ENCODE measurements at regions not wholly inside any gene's neighbourhood (a gene's known extent, or its start where the extent isn't known, plus 50 kb on each side); places are given as distances from the start of the nearest gene placed in this dataset.

- DNase-seq, result peak; percentile 51
- Histone ChIP-seq H3K4me3 (ENCODE audit: low read depth, low read length) (no peak overlapping the region), H3K27ac (no peak overlapping the region), H3K36me3 (no peaks in the 10 kb centered on the region), H3K27me3 (ENCODE audit: insufficient read depth, low read depth, severe bottlenecking) (no peaks in the 10 kb centered on the region), H3K9me3 (ENCODE audit: severe bottlenecking) (no peaks in the 10 kb centered on the region)
- peak; percentile 72 for TF ChIP-seq CTCF (IDR thresholded peaks at IDR 0.05; ENCODE audit: low read depth, low read length)
These were observed 156.6 kb upstream of the LHCGR start for GRCh38 chr2:48912110-48912509.

GRCh38 chr2:48910961-48911360, 155.4 kb upstream of the LHCGR start:
- Histone ChIP-seq H3K36me3 (no peaks in the 10 kb centered on the region), H3K9me3 (ENCODE audit: severe bottlenecking) (no peaks in the 10 kb centered on the region), H3K27ac (no peak overlapping the region), H3K4me3 (ENCODE audit: low read depth, low read length) (no peak overlapping the region), H3K27me3 (ENCODE audit: insufficient read depth, low read depth, severe bottlenecking) (no peaks in the 10 kb centered on the region)
- no peak for TF ChIP-seq CTCF (IDR thresholded peaks at IDR 0.05; ENCODE audit: low read depth, low read length)
- no peak for DNase-seq

GRCh38 chr2:48906633-48907032, 151.1 kb upstream of the LHCGR start:
- Histone ChIP-seq H3K27me3 (ENCODE audit: insufficient read depth, low read depth, severe bottlenecking) (no peaks in the 10 kb centered on the region), H3K27ac (no peak overlapping the region), H3K9me3 (ENCODE audit: severe bottlenecking) (no peaks in the 10 kb centered on the region), H3K36me3 (no peaks in the 10 kb centered on the region), H3K4me3 (ENCODE audit: low read depth, low read length) (no peak overlapping the region)
- no peak for DNase-seq
- no peak for TF ChIP-seq CTCF (IDR thresholded peaks at IDR 0.05; ENCODE audit: low read depth, low read length)

- no peaks in the 10 kb centered on the region for H3K36me3 ChIP-seq
- no peak overlapping the region for H3K27ac ChIP-seq
- no peaks in the 10 kb centered on the region for H3K27me3 ChIP-seq (ENCODE audit: insufficient read depth, low read depth, severe bottlenecking)
- no peak for DNase-seq
- TF ChIP-seq CTCF (IDR thresholded peaks at IDR 0.05; ENCODE audit: low read depth, low read length), result no peak
- no peaks in the 10 kb centered on the region for H3K9me3 ChIP-seq (ENCODE audit: severe bottlenecking)
- no peak overlapping the region for H3K4me3 ChIP-seq (ENCODE audit: low read depth, low read length)
These were observed 150.2 kb upstream of the LHCGR start for GRCh38 chr2:48905696-48906095.

- H3K27ac ChIP-seq, result no peak overlapping the region
- H3K27me3 ChIP-seq (ENCODE audit: insufficient read depth, low read depth, severe bottlenecking), result peaks cover 6% of the 10 kb centered on the region
- no peak overlapping the region for H3K4me3 ChIP-seq (ENCODE audit: low read depth, low read length)
- 0 out of 2 replicates have a peak, but pooled peaks have one; percentile 6 for TF ChIP-seq CTCF (IDR thresholded peaks at IDR 0.05; ENCODE audit: low read depth, low read length)
- H3K9me3 ChIP-seq (ENCODE audit: severe bottlenecking), result no peaks in the 10 kb centered on the region
- no peak for DNase-seq
- no peaks in the 10 kb centered on the region for H3K36me3 ChIP-seq
These were observed 147.0 kb upstream of the LHCGR start for GRCh38 chr2:48902521-48902920.

GRCh38 chr2:48901416-48901815, 145.9 kb upstream of the LHCGR start:
- TF ChIP-seq CTCF (IDR thresholded peaks at IDR 0.05; ENCODE audit: low read depth, low read length), result no peak
- H3K9me3 ChIP-seq (ENCODE audit: severe bottlenecking), result no peaks in the 10 kb centered on the region
- H3K27me3 ChIP-seq (ENCODE audit: insufficient read depth, low read depth, severe bottlenecking), result peaks cover 6% of the 10 kb centered on the region
- no peak overlapping the region for H3K27ac ChIP-seq
- no peaks in the 10 kb centered on the region for H3K36me3 ChIP-seq
- H3K4me3 ChIP-seq (ENCODE audit: low read depth, low read length), result no peak overlapping the region
- no peak for DNase-seq

Data from WERI-Rb-1 (cell line).